ENCODE measurements at regions not wholly inside any gene's neighbourhood (a gene's known extent, or its start where the extent isn't known, plus 50 kb on each side); places are given as distances from the start of the nearest gene placed in this dataset.

GRCh38 chr12:130254461-130255276, 83.0 kb upstream of the PIWIL1 start:
- peak in 43 of 58 donors; percentile 2 to 80 (median 33) for DNase-seq

DNA sequence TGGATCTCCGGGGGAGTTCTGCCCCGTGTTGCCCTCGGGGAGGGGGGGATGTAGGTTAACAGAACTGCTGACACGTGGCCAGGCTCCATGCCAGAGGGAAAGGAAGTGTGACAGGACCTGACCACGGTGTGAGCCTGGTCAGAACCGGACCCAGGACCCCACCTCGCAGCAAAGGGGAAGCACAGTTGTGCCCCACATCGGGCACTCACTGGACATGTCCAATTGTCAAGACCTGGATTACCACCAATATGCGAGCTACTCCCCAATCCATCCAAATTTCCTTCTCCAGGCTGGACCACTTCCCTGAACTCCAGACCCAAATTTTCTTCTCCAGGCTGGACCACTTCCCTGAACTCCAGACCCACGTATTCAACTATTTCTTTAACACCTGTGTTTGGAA, 78.8 kb upstream of the PIWIL1 start:
- no peak for DNase-seq

GRCh38 chr12:130263025-130263424, 74.7 kb upstream of the PIWIL1 start:
- no peak for DNase-seq

- no peak for DNase-seq
Observed at GRCh38 chr12:130263996-130264395, 73.7 kb upstream of the PIWIL1 start.

DNA sequence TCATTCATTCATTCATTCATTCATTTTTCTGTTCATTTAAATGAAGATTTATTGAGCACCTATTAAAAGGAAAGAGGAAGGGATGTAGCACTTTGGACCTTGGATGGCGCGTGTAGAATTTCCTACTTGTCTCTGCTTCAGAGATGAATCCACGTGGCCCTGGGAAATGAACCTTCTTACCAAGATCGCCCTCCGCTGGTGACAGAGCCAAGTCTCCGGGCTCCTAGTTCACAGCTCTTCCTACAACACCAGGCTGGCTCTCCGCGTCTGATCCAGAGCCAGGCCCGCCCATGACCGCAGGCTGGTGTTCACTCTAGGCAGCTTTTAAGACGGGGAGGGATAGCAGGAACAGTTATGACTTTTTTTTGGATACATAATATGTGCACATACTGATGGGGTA, 70.9 kb upstream of the PIWIL1 start:
- DNase-seq, result no peak

- DNase-seq, result peak in 4 of 58 donors; percentile 2 to 12 (median 6)
Observed at GRCh38 chr12:130280231-130280630, 57.5 kb upstream of the PIWIL1 start.

GRCh38 chr12:130280742-130281141, 56.9 kb upstream of the PIWIL1 start:
- no peak for DNase-seq

- DNase-seq, result peak in 9 of 58 donors; percentile 1 to 23 (median 13)
Observed at GRCh38 chr12:130281153-130281799, 56.4 kb upstream of the PIWIL1 start.

DNA sequence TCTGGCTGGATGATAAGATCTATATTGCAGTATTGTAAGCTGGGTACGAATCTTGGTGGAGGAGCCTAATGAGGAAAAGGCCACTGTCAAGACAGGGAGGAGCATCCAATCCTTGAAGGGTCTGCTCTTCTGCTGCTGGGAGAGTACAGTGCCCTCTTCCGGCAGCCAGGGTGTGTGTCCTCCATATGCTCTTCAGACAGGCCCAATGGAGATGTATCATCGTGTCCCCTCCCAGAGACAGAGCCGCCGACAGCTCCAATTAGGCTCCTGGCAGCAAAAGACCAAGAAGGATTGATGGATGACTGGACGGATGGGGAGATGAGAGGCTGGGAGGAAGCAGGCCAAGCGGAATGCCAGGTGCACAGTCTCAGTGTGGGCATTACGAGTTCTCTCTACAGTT, 51.6 kb upstream of the PIWIL1 start:
- DNase-seq, result no peak

DNA sequence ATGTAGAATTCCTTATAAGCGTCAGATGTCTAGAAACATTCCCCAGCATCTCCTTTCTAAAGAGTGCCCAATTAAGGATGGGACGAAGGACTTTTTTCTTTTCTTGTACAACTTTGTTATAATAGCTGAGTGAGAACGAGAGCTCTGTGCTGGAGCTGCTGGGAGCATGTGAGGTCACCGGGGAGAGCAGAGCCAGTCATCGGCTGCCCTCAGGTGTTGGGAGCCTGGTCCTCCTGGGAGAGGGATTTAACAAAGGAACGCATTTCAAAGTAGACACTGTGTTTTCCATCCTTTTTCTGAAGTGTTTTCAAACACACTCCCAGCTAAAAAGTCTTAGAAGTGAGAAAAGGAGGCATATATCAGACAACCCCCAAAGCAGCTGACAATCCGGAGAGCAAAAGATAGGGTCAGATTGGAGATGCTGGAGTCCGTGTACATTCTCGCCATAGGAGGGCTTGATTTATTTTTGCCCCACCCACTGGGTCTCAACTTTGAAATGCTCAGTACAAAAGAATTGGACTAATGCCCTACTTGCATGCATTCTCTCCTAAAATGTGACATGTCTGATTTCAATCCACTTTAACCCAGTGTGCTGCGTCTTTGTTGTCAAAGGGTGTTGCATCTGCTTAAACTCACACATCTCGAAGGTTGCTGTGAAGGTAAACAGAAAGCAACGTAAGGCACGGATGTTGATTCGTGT, 50.8 kb upstream of the PIWIL1 start:
- DNase-seq, result peak in 1 of 58 donors; percentile 6
